MM.1S (cell line): ENCODE measurements at regions not wholly inside any gene's neighbourhood (a gene's known extent, or its start where the extent isn't known, plus 50 kb on each side); places are given as distances from the start of the nearest gene placed in this dataset.

Experiments
- DNase-seq: peaks from one replicate; pipeline ENCODE4 v3.0.0-alpha.2; 2015
- H2AFZ ChIP-seq: fragments of 300-600 bp; sonication (generic); 2 replicates; pipeline ENCODE4 v1.6.0; 2016; ENCODE audit warnings: antibody characterized with exemption, low read length
- H3F3A ChIP-seq: fragments of 300-600 bp; sonication (generic); 2 replicates; pipeline ENCODE4 v1.6.1; 2016; ENCODE audit warnings: mild to moderate bottlenecking, antibody characterized with exemption, low read length, moderate library complexity, mixed read lengths; ENCODE audit not compliant: insufficient read depth
- H3K27ac ChIP-seq: fragments of 300-600 bp; sonication (generic); 2 replicates; pipeline ENCODE4 v1.5.1; 2016; ENCODE audit warnings: mild to moderate bottlenecking, low read length
- H3K27me3 ChIP-seq: fragments of 300-600 bp; sonication (generic); replicated peaks from 2 replicates; pipeline ENCODE4 v1.6.0; 2016; ENCODE audit warnings: low read length; ENCODE audit not compliant: insufficient read depth
- H3K36me3 ChIP-seq: fragments of 300-600 bp; sonication (generic); replicated peaks from 2 replicates; pipeline ENCODE4 v1.6.1; 2016; ENCODE audit warnings: mild to moderate bottlenecking, low read length, mixed read lengths; ENCODE audit not compliant: insufficient read depth
- H3K4me1 ChIP-seq: fragments of 300-600 bp; sonication (generic); 2 replicates; pipeline ENCODE4 v1.6.1; 2016; ENCODE audit warnings: low read length, mixed read lengths
- H3K4me2 ChIP-seq: fragments of 300-600 bp; sonication (generic); 2 replicates; pipeline ENCODE4 v1.6.0; 2016; ENCODE audit warnings: low read depth, low read length
- H3K4me3 ChIP-seq: fragments of 300-600 bp; sonication (generic); 2 replicates; pipeline ENCODE4 v1.5.1; 2016; ENCODE audit warnings: low read length, mixed read lengths
- H3K79me2 ChIP-seq: fragments of 300-600 bp; sonication (generic); 2 replicates; pipeline ENCODE4 v1.6.1; 2016; ENCODE audit warnings: mixed run types, low read length, mixed read lengths
- H3K9ac ChIP-seq: fragments of 300-600 bp; sonication (generic); 2 replicates; pipeline ENCODE4 v1.6.1; 2016; ENCODE audit warnings: low read length, mixed read lengths
- H3K9me2 ChIP-seq: fragments of 300-600 bp; sonication (generic); replicated peaks from 2 replicates; pipeline ENCODE4 v1.6.1; 2016; ENCODE audit warnings: mild to moderate bottlenecking, low read length, mixed read lengths; ENCODE audit not compliant: insufficient read depth
- H3K9me3 ChIP-seq: fragments of 300-600 bp; sonication (generic); replicated peaks from 2 replicates; pipeline ENCODE4 v1.6.1; 2016; ENCODE audit warnings: mild to moderate bottlenecking, low read length, mixed read lengths; ENCODE audit not compliant: insufficient read depth
- H4K20me1 ChIP-seq: fragments of 300-600 bp; sonication (generic); 2 replicates; pipeline ENCODE4 v1.6.1; 2016; ENCODE audit warnings: mild to moderate bottlenecking, low read length, moderate library complexity, mixed read lengths; ENCODE audit not compliant: insufficient read depth
- EZH2 ChIP-seq: fragments of 300-600 bp; sonication (generic); optimal IDR thresholded peaks from 2 replicates; pipeline ENCODE3; 2017; ENCODE audit warnings: low read depth, mild to moderate bottlenecking, antibody characterized with exemption, low read length, mixed read lengths
- EZH2phosphoT487 ChIP-seq: fragments of 300-600 bp; sonication (generic); IDR thresholded peaks from 2 replicates; pipeline ENCODE4 v1.6.1; 2018; ENCODE audit warnings: antibody characterized with exemption, low read length
- TF ChIP-seq, protein P1 (sequence below): fragments of 300-600 bp; sonication (generic); IDR thresholded peaks from 2 replicates; pipeline ENCODE4 v1.5.1; 2016; ENCODE audit warnings: antibody characterized with exemption, low read length, mixed read lengths

DNA sequence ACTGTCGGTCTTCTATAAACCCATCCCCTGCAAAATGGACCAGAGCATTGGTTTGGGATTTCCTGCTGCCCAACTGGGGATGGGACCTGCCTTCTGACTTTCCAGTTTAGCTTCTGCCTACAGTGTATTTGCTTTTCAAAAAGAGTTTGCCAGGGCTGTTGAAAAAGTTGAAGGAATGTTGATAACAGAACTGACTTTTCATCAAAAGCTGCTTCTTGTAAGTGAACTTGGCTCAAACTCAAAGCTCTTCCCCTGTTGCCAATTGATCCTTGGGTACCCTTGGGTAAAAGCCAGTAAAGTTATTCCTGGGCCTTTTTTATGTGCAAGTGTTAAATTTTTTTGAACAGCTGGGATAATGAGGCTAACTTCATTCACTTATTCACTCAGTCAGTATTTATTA, 142.9 kb upstream of the SLC30A5 start:
- Histone ChIP-seq H3K79me2 (no peaks in the 10 kb centered on the region), H3K4me3 (no peak overlapping the region), H3K4me2 (no peak overlapping the region), H3K9ac (no peak overlapping the region), H2AFZ (no peak overlapping the region), H3K4me1 (no peaks in the 10 kb centered on the region), H3K36me3 (no peaks in the 10 kb centered on the region), H3K9me2 (no peaks in the 10 kb centered on the region), H3K9me3 (no peaks in the 10 kb centered on the region), H3K27me3 (no peaks in the 10 kb centered on the region), H3K27ac (no peak overlapping the region), H3F3A (no peaks in the 10 kb centered on the region), H4K20me1 (no peaks in the 10 kb centered on the region)
- DNase-seq = no peak
- TF ChIP-seq EZH2phosphoT487 = no peak
- TF ChIP-seq EZH2 = no peak
- TF ChIP-seq, protein P1, sequence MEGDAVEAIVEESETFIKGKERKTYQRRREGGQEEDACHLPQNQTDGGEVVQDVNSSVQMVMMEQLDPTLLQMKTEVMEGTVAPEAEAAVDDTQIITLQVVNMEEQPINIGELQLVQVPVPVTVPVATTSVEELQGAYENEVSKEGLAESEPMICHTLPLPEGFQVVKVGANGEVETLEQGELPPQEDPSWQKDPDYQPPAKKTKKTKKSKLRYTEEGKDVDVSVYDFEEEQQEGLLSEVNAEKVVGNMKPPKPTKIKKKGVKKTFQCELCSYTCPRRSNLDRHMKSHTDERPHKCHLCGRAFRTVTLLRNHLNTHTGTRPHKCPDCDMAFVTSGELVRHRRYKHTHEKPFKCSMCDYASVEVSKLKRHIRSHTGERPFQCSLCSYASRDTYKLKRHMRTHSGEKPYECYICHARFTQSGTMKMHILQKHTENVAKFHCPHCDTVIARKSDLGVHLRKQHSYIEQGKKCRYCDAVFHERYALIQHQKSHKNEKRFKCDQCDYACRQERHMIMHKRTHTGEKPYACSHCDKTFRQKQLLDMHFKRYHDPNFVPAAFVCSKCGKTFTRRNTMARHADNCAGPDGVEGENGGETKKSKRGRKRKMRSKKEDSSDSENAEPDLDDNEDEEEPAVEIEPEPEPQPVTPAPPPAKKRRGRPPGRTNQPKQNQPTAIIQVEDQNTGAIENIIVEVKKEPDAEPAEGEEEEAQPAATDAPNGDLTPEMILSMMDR = no peak

DNA sequence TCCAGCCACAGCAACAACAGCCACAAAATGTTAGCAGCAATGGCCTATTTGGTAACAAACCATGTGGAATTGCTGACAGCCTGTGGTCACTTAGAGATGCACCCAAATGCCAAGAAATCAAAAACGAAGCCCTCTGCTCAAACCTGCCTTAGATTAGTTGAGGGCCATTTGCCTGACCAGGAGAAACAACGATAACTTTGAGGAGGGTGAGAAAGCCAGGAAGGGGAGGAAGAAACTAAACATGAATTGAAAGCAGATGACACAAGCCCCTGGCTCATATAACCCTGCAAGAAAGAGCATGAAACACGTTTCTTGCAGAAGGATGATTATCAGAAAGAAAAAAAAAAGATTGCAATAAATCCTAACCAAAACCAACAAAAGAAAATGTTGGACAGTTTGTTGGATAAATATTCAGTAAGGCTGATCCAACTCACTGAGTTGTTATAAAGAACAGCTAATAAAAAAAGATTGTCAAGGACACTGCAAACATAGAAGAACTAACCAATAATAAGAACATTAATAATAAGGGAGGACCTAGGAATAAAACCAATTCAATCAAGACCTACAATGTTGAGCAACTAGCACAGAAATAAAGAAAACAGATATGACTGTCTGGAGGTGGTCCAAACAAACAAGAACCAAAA, 140.5 kb upstream of the SLC30A5 start:
- Histone ChIP-seq H3K27me3 (no peaks in the 10 kb centered on the region), H3K9me2 (no peaks in the 10 kb centered on the region)
- TF ChIP-seq, protein P1 = no peak
- no peak for TF ChIP-seq EZH2phosphoT487
- no peak for TF ChIP-seq EZH2

DNA sequence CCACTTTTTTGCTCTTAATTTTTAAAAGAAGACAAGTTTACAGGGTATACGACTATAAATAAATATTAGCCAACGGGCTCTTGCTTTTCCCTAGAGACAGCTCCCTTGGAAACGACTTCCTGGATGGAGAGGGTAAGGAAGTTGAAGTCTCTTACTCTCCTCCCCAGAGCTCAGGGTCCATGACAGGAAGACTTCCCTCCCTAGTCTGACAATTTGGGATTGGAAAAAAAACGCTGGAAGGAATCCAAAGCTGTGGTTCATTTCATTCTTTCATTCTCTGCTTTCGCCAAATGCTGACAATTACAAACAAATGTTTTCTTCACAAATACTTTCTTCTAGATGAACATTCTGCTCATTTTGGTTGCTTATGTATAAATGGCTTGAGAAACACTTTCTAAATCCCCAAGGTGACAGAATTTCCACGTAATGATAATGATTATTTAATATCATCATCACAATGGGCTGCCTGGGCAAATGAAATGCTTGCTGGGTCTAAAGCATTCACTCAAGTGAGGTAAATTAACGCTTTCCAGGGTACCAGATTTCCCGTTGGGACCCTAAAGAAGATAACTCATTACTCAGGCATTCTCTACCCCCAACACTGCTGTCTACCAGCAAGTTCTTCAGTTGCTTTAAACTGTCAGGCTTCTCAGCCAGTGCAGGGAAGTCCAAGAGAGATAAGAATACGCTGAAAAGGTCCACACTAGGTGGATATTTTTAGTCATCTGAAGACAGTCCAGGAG, 139.8 kb upstream of the SLC30A5 start:
- no peaks in the 10 kb centered on the region for H3K9me2 ChIP-seq
- H3K36me3 ChIP-seq = no peaks in the 10 kb centered on the region
- no peaks in the 10 kb centered on the region for H3F3A ChIP-seq
- no peak for DNase-seq
- H3K4me1 ChIP-seq = no peaks in the 10 kb centered on the region
- H2AFZ ChIP-seq = no peak overlapping the region
- no peaks in the 10 kb centered on the region for H3K27me3 ChIP-seq
- H3K4me2 ChIP-seq = no peak overlapping the region
- H4K20me1 ChIP-seq = no peaks in the 10 kb centered on the region
- H3K9me3 ChIP-seq = no peaks in the 10 kb centered on the region
- H3K79me2 ChIP-seq = no peaks in the 10 kb centered on the region
- H3K27ac ChIP-seq = no peak overlapping the region
- TF ChIP-seq, protein P1 = no peak
- TF ChIP-seq EZH2 = no peak
- no peak for TF ChIP-seq EZH2phosphoT487
- no peak overlapping the region for H3K4me3 ChIP-seq
- H3K9ac ChIP-seq = no peak overlapping the region

More for the DNA sequence above, 140.5 kb upstream of the SLC30A5 start:
- Histone ChIP-seq H3K9me3 (no peaks in the 10 kb centered on the region), H3K27ac (no peak overlapping the region), H4K20me1 (no peaks in the 10 kb centered on the region), H3K9ac (no peak overlapping the region), H3K79me2 (no peaks in the 10 kb centered on the region), H3K36me3 (no peaks in the 10 kb centered on the region), H2AFZ (no peak overlapping the region), H3K4me1 (no peaks in the 10 kb centered on the region), H3K4me3 (no peak overlapping the region), H3K4me2 (no peak overlapping the region), H3F3A (no peaks in the 10 kb centered on the region)
- no peak for DNase-seq
